ENCODE measurements at regions not wholly inside any gene's neighbourhood (a gene's known extent, or its start where the extent isn't known, plus 50 kb on each side); places are given as distances from the start of the nearest gene placed in this dataset.

GRCh38 chr7:124566583-124566982, 199.0 kb downstream of the GPR37 start:
- TF ChIP-seq SKIL (CRISPR knock-in tag; IDR thresholded peaks at IDR 0.05; ENCODE audit: borderline replicate concordance) (no peak), FOSL1 (CRISPR knock-in tag; IDR thresholded peaks at IDR 0.05; ENCODE audit: borderline replicate concordance) (no peak), NFIC (IDR thresholded peaks at IDR 0.05; ENCODE audit: low read length) (no peak), RNF2 (conservative IDR thresholded peaks at IDR 0.05; ENCODE audit: low read depth) (no peak), SRF (IDR thresholded peaks at IDR 0.05; ENCODE audit: low read depth, low read length) (no peak), CHD4 (IDR thresholded peaks at IDR 0.05; ENCODE audit: borderline replicate concordance, low read length) (no peak), ZBTB8A (CRISPR knock-in tag; IDR thresholded peaks at IDR 0.05; ENCODE audit: borderline replicate concordance, low read depth) (no peak), KAT7 (CRISPR knock-in tag; IDR thresholded peaks at IDR 0.05; ENCODE audit: borderline replicate concordance) (no peak), REST (IDR thresholded peaks at IDR 0.05; ENCODE audit: borderline replicate concordance in 1 of 2, low read depth in 1 of 2, low read length in 2 of 2) (no peak)
